GM19351 (cell line): ENCODE measurements at regions not wholly inside any gene's neighbourhood (a gene's known extent, or its start where the extent isn't known, plus 50 kb on each side); places are given as distances from the start of the nearest gene placed in this dataset.

Source experiments
- ATAC-seq: cut with Tn5 transposase; IDR thresholded peaks from one replicate; pipeline ENCODE4 v1.9.1; 2021; ENCODE audit warnings: mild to moderate bottlenecking, moderate library complexity; ENCODE audit not compliant: unreplicated experiment

GRCh38 chr5:24750355-24750754, 105.6 kb upstream of the CDH10 start:
- ATAC-seq = no peak

GRCh38 chr5:24749701-24750100, 104.9 kb upstream of the CDH10 start:
- ATAC-seq = no peak

- ATAC-seq = no peak
Measured at GRCh38 chr5:24747327-24747726, 102.5 kb upstream of the CDH10 start.

- ATAC-seq = no peak
Measured at GRCh38 chr5:24742334-24742733, 97.6 kb upstream of the CDH10 start.

GRCh38 chr5:24737163-24737562, 92.4 kb upstream of the CDH10 start:
- ATAC-seq = no peak

- no peak for ATAC-seq
Measured at GRCh38 chr5:24735284-24735683, 90.5 kb upstream of the CDH10 start.

GRCh38 chr5:24732184-24732583, 87.4 kb upstream of the CDH10 start:
- ATAC-seq = no peak

GRCh38 chr5:24720743-24721142, 76.0 kb upstream of the CDH10 start:
- ATAC-seq = no peak

- ATAC-seq = no peak
Measured at GRCh38 chr5:24714746-24715145, 70.0 kb upstream of the CDH10 start.

- no peak for ATAC-seq
Measured at GRCh38 chr5:24712947-24713346, 68.2 kb upstream of the CDH10 start.

GRCh38 chr5:24712047-24712446, 67.3 kb upstream of the CDH10 start:
- ATAC-seq = no peak

GRCh38 chr5:24703934-24704333, 59.2 kb upstream of the CDH10 start:
- ATAC-seq = no peak
